ENCODE measurements at regions not wholly inside any gene's neighbourhood (a gene's known extent, or its start where the extent isn't known, plus 50 kb on each side); places are given as distances from the start of the nearest gene placed in this dataset.

DNA sequence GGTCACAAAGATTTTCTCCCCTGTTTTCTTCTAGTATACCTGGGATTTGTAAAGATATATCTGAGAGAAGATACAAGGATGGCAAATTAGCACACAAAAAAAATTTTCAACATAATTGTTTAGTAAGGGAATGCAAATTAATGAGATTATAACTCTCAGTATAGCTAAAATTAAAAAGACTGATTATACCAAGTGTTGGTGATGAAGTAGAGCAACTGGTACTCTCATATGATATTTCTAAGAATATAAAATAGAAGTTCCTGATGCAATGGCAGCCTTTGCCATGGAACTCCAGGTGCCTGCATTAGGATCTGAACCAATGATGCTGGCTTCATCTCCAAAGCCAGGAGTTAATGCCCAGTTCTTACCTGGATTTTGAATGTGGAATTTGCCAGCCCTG lies 51.4 kb upstream of the KIAA1217 start:
- TF ChIP-seq, protein P1, sequence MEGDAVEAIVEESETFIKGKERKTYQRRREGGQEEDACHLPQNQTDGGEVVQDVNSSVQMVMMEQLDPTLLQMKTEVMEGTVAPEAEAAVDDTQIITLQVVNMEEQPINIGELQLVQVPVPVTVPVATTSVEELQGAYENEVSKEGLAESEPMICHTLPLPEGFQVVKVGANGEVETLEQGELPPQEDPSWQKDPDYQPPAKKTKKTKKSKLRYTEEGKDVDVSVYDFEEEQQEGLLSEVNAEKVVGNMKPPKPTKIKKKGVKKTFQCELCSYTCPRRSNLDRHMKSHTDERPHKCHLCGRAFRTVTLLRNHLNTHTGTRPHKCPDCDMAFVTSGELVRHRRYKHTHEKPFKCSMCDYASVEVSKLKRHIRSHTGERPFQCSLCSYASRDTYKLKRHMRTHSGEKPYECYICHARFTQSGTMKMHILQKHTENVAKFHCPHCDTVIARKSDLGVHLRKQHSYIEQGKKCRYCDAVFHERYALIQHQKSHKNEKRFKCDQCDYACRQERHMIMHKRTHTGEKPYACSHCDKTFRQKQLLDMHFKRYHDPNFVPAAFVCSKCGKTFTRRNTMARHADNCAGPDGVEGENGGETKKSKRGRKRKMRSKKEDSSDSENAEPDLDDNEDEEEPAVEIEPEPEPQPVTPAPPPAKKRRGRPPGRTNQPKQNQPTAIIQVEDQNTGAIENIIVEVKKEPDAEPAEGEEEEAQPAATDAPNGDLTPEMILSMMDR (conservative IDR thresholded peaks at IDR 0.05; ENCODE audit: low read length) = no peak
- TF ChIP-seq EZH2phosphoT487 (IDR thresholded peaks at IDR 0.05; ENCODE audit: borderline replicate concordance) = no peak
